ENCODE measurements at regions not wholly inside any gene's neighbourhood (a gene's known extent, or its start where the extent isn't known, plus 50 kb on each side); places are given as distances from the start of the nearest gene placed in this dataset.

DNA sequence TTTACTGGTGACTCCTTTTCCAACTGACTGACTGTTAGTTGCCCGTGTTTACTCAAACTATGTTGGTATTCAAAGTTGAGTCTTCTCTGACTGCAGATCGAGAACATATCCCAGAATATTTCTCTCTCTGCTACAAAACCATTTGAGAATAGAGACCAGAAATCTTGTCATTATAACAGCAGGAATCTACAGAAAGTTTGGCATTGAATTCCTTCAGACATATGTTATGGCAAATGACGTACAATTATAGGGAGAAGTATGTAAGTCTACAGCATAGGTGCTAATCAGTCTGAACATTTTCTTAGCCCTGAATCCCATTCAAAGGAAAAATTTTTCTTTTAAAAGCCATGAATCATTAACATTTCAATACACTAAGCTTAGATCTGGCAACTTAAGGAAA lies 239.8 kb upstream of the SOX9 start:
- WGBS, result 59% methylated on average over 3 of the region's 3 CpGs
- H3K9me3 ChIP-seq (ENCODE audit: control insufficient read depth in 2 of 2, insufficient read depth in 1 of 2, low read length in 1 of 2), result no peaks in the 10 kb centered on the region
- no peaks in the 10 kb centered on the region for H3K27me3 ChIP-seq (ENCODE audit: control insufficient read depth in 2 of 2, insufficient read depth in 1 of 2, low read length in 1 of 2)

DNA sequence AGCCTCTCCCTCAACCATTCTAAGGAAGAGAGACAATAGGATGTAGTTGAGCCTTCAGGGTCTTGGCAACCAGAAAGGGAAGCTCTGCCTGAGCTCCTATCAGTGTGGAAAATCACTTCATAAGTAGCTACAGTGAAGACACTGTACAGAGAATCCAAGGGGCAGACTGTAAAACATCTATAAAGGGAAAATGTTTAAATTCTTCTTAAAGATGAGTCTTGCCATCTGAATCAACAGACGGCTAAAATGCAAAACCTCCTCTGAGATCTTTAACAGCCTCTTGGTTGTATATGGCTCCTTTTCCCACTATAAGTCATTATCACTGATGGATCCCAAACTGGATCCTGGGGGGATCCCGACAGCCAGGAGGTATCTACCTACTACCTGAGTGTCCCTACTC lies 239.2 kb upstream of the SOX9 start:
- Histone ChIP-seq H3K27me3 (ENCODE audit: control insufficient read depth in 2 of 2, insufficient read depth in 1 of 2, low read length in 1 of 2) (no peaks in the 10 kb centered on the region), H3K36me3 (ENCODE audit: control insufficient read depth in 2 of 2, insufficient read depth in 2 of 2, low read length in 1 of 2) (no peaks in the 10 kb centered on the region), H3K4me3 (ENCODE audit: low read length in 2 of 2) (no peak overlapping the region), H3K27ac (ENCODE audit: low read depth in 1 of 2, low read length in 1 of 2) (no peak overlapping the region), H3K9me3 (ENCODE audit: control insufficient read depth in 2 of 2, insufficient read depth in 1 of 2, low read length in 1 of 2) (no peaks in the 10 kb centered on the region), H3K4me1 (ENCODE audit: control insufficient read depth in 2 of 2, insufficient read depth in 2 of 2, low read length in 2 of 2) (no peaks in the 10 kb centered on the region)
- no peak for DNase-seq (ENCODE audit: low read depth in 6 of 9, low spot score in 9 of 9)
- WGBS, result 93% methylated on average over 2 of the region's 2 CpGs

More for the DNA sequence above, 239.8 kb upstream of the SOX9 start:
- Histone ChIP-seq H3K36me3 (ENCODE audit: control insufficient read depth in 2 of 2, insufficient read depth in 2 of 2, low read length in 1 of 2) (no peaks in the 10 kb centered on the region), H3K4me3 (ENCODE audit: low read length in 2 of 2) (no peak overlapping the region), H3K4me1 (ENCODE audit: control insufficient read depth in 2 of 2, insufficient read depth in 2 of 2, low read length in 2 of 2) (no peaks in the 10 kb centered on the region), H3K27ac (ENCODE audit: low read depth in 1 of 2, low read length in 1 of 2) (no peak overlapping the region)
- no peak for DNase-seq (ENCODE audit: low read depth in 6 of 9, low spot score in 9 of 9)

DNA sequence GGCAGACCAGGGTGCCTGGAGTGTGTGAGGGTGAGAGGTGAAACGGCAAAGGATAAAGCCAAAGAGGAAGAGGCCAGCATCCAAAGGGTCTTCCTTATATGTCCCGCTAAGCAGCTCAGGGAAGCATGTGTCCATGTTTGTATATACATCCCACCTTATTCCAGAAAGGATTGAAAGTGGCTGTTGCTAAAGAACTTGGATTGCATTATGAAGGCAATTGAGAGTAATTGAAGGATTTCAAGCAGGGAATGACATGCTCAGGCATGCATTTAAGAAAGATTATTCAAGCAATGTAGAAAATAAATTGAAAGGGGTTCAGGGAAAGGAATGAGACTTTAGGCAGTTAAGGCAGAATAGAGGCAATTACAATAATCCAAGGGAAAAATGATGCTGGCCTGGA lies 237.6 kb upstream of the SOX9 start:
- Histone ChIP-seq H3K4me1 (ENCODE audit: control insufficient read depth in 2 of 2, insufficient read depth in 2 of 2, low read length in 2 of 2) (no peaks in the 10 kb centered on the region), H3K27ac (ENCODE audit: low read depth in 1 of 2, low read length in 1 of 2) (no peak overlapping the region), H3K4me3 (ENCODE audit: low read length in 2 of 2) (no peak overlapping the region), H3K36me3 (ENCODE audit: control insufficient read depth in 2 of 2, insufficient read depth in 2 of 2, low read length in 1 of 2) (no peaks in the 10 kb centered on the region), H3K9me3 (ENCODE audit: control insufficient read depth in 2 of 2, insufficient read depth in 1 of 2, low read length in 1 of 2) (no peaks in the 10 kb centered on the region), H3K27me3 (ENCODE audit: control insufficient read depth in 2 of 2, insufficient read depth in 1 of 2, low read length in 1 of 2) (no peaks in the 10 kb centered on the region)
- no peak for DNase-seq (ENCODE audit: low read depth in 6 of 9, low spot score in 9 of 9)
- WGBS, result 80% methylated on average over 2 of the region's 2 CpGs

- WGBS, result 89% methylated on average over 3 of the region's 3 CpGs
- H3K4me1 ChIP-seq (ENCODE audit: control insufficient read depth in 2 of 2, insufficient read depth in 2 of 2, low read length in 2 of 2), result no peaks in the 10 kb centered on the region
- DNase-seq (ENCODE audit: low read depth in 6 of 9, low spot score in 9 of 9), result no peak
Observed at GRCh38 chr17:71883845-71884244, 237.0 kb upstream of the SOX9 start.

DNA sequence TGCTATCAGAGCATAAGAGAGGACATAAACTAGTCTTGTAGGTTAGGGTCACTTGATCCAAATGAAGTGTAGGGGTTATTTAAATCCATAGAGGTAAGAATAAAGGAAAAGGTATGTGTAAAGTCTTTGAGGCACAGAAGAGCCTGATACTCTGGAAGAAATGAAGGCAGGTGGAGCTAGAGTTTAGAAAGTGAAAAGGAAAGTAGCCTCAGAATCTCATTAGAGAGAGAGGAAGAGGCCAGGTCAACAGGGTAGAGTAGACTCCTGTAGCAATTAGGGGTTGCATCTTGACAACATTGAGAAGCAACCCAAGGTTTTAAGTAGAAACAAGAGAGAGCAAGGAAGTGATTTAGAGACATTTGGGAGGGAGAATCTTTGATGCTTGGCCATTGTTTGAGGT lies 235.2 kb upstream of the SOX9 start:
- Histone ChIP-seq H3K4me3 (ENCODE audit: low read length in 2 of 2) (no peak overlapping the region), H3K27ac (ENCODE audit: low read depth in 1 of 2, low read length in 1 of 2) (no peak overlapping the region), H3K36me3 (ENCODE audit: control insufficient read depth in 2 of 2, insufficient read depth in 2 of 2, low read length in 1 of 2) (no peaks in the 10 kb centered on the region), H3K9me3 (ENCODE audit: control insufficient read depth in 2 of 2, insufficient read depth in 1 of 2, low read length in 1 of 2) (no peaks in the 10 kb centered on the region), H3K4me1 (ENCODE audit: control insufficient read depth in 2 of 2, insufficient read depth in 2 of 2, low read length in 2 of 2) (no peaks in the 10 kb centered on the region), H3K27me3 (ENCODE audit: control insufficient read depth in 2 of 2, insufficient read depth in 1 of 2, low read length in 1 of 2) (no peaks in the 10 kb centered on the region)
- DNase-seq (ENCODE audit: low read depth in 6 of 9, low spot score in 9 of 9), result no peak

More at GRCh38 chr17:71883845-71884244, 237.0 kb upstream of the SOX9 start:
- H3K27ac ChIP-seq (ENCODE audit: low read depth in 1 of 2, low read length in 1 of 2), result no peak overlapping the region
- H3K27me3 ChIP-seq (ENCODE audit: control insufficient read depth in 2 of 2, insufficient read depth in 1 of 2, low read length in 1 of 2), result no peaks in the 10 kb centered on the region
- no peaks in the 10 kb centered on the region for H3K36me3 ChIP-seq (ENCODE audit: control insufficient read depth in 2 of 2, insufficient read depth in 2 of 2, low read length in 1 of 2)
- no peak overlapping the region for H3K4me3 ChIP-seq (ENCODE audit: low read length in 2 of 2)
- no peaks in the 10 kb centered on the region for H3K9me3 ChIP-seq (ENCODE audit: control insufficient read depth in 2 of 2, insufficient read depth in 1 of 2, low read length in 1 of 2)

DNA sequence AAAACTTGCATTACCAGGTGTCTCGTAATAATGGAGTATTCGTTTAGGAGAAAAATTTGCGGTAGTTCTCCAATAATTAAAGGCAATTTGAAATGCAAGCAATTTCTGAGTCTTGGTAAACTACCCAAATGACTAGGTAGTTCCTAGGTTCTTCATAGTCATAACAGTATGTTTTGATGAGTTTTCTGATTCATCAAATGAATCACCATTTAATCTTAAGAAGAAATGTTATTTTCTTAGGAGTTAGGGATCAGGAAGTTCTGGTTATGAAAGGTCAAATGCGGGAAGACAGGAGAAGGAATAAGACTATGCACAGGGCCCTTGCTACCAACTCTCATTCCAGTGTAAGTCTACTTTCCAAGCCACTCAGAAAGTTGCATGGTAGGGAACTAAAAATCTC lies 221.5 kb upstream of the SOX9 start:
- H3K4me1 ChIP-seq (ENCODE audit: control insufficient read depth in 2 of 2, insufficient read depth in 2 of 2, low read length in 2 of 2), result no peaks in the 10 kb centered on the region
- DNase-seq (ENCODE audit: low read depth in 6 of 9, low spot score in 9 of 9), result no peak
- H3K27ac ChIP-seq (ENCODE audit: low read depth in 1 of 2, low read length in 1 of 2), result no peak overlapping the region
- no peaks in the 10 kb centered on the region for H3K9me3 ChIP-seq (ENCODE audit: control insufficient read depth in 2 of 2, insufficient read depth in 1 of 2, low read length in 1 of 2)
- H3K36me3 ChIP-seq (ENCODE audit: control insufficient read depth in 2 of 2, insufficient read depth in 2 of 2, low read length in 1 of 2), result no peaks in the 10 kb centered on the region
- no peak overlapping the region for H3K4me3 ChIP-seq (ENCODE audit: low read length in 2 of 2)
- no peaks in the 10 kb centered on the region for H3K27me3 ChIP-seq (ENCODE audit: control insufficient read depth in 2 of 2, insufficient read depth in 1 of 2, low read length in 1 of 2)
- WGBS, result 98% methylated on average over 4 of the region's 4 CpGs

DNA sequence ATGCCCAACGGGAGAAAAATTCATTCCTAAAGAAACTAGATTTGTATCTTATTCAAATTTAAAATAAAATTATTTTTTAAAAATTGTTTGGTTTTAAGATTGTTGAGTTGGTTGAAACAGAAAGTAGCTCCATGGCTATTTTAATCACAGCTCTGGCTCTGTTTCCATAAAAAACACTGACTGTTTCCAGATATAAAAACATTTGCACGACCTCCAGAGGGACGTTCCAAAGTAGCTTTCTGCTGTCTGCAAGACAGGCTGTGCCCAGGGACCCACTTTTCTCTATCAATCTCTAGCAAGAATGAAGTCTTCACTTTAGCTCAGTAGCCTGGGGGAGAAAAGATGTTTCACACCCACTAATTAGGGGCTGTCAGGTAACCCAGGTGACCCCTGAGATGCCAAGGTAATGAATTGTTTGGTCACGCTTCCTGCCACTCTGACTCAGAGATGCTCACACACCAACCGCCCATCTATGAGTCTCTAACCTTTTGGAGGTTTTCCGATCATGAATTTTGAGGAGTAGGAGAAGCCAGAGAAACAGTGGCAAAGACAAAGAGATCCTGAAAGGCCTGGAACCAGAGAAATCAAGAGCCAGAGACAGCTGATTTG lies 220.1 kb upstream of the SOX9 start:
- Histone ChIP-seq H3K4me1 (ENCODE audit: control insufficient read depth in 2 of 2, insufficient read depth in 2 of 2, low read length in 2 of 2) (no peaks in the 10 kb centered on the region), H3K27ac (ENCODE audit: low read depth in 1 of 2, low read length in 1 of 2) (no peak overlapping the region), H3K4me3 (ENCODE audit: low read length in 2 of 2) (no peak overlapping the region), H3K27me3 (ENCODE audit: control insufficient read depth in 2 of 2, insufficient read depth in 1 of 2, low read length in 1 of 2) (no peaks in the 10 kb centered on the region), H3K9me3 (ENCODE audit: control insufficient read depth in 2 of 2, insufficient read depth in 1 of 2, low read length in 1 of 2) (no peaks in the 10 kb centered on the region), H3K36me3 (ENCODE audit: control insufficient read depth in 2 of 2, insufficient read depth in 2 of 2, low read length in 1 of 2) (no peaks in the 10 kb centered on the region)
- DNase-seq (ENCODE audit: low read depth in 6 of 9, low spot score in 9 of 9), result no peak
- 94% methylated on average over 6 of the region's 6 CpGs for WGBS

DNA sequence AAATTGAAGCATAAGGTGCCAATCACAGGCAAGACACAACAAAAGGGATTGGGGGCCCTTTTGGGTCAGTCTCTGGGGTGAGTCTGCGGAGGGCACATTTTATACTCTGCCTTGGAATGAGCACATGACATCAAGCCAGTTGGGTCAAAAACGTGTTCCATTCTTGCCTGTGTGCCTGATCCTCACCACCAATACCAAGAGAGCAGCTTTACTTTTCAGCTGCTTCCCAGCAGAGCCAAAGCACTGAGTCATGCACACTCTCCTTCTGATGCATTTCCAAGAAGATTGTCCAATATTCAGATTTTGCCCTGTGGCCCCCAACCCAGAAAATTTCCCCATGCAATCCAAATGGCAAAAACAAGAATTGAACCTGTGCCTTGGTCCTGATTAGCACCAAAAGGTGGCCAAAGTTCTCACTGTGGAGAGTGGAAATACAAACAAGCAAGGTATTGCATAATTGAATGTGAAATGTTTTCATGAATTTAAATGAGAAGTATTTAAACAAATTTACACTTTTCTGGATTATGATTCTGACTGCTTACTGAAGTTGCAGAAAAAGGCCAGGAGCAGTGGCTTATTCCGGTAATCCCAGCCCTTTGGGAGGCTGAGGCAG lies 217.8 kb upstream of the SOX9 start:
- 84% methylated on average over 3 of the region's 3 CpGs for WGBS

GRCh38 chr17:71905376-71906031 lies 215.3 kb upstream of the SOX9 start:
- Histone ChIP-seq H3K4me1 (ENCODE audit: control insufficient read depth in 2 of 2, insufficient read depth in 2 of 2, low read length in 2 of 2) (no peaks in the 10 kb centered on the region), H3K9me3 (ENCODE audit: control insufficient read depth in 2 of 2, insufficient read depth in 1 of 2, low read length in 1 of 2) (no peaks in the 10 kb centered on the region), H3K27ac (ENCODE audit: low read depth in 1 of 2, low read length in 1 of 2) (no peak overlapping the region), H3K36me3 (ENCODE audit: control insufficient read depth in 2 of 2, insufficient read depth in 2 of 2, low read length in 1 of 2) (no peaks in the 10 kb centered on the region), H3K27me3 (ENCODE audit: control insufficient read depth in 2 of 2, insufficient read depth in 1 of 2, low read length in 1 of 2) (no peaks in the 10 kb centered on the region), H3K4me3 (ENCODE audit: low read length in 2 of 2) (no peak overlapping the region)
- whole genome bisulfite sequencing, result 95% methylated on average over 3 of the region's 3 CpGs
- peak in 1 of 9 donors; percentile 22 for DNase-seq (ENCODE audit: low read depth in 6 of 9, low spot score in 9 of 9)

More for the DNA sequence above, 217.8 kb upstream of the SOX9 start:
- H3K9me3 ChIP-seq (ENCODE audit: control insufficient read depth in 2 of 2, insufficient read depth in 1 of 2, low read length in 1 of 2), result no peaks in the 10 kb centered on the region
- no peaks in the 10 kb centered on the region for H3K4me1 ChIP-seq (ENCODE audit: control insufficient read depth in 2 of 2, insufficient read depth in 2 of 2, low read length in 2 of 2)
- H3K27me3 ChIP-seq (ENCODE audit: control insufficient read depth in 2 of 2, insufficient read depth in 1 of 2, low read length in 1 of 2), result no peaks in the 10 kb centered on the region
- no peak overlapping the region for H3K27ac ChIP-seq (ENCODE audit: low read depth in 1 of 2, low read length in 1 of 2)
- DNase-seq (ENCODE audit: low read depth in 6 of 9, low spot score in 9 of 9), result no peak
- no peak overlapping the region for H3K4me3 ChIP-seq (ENCODE audit: low read length in 2 of 2)
- H3K36me3 ChIP-seq (ENCODE audit: control insufficient read depth in 2 of 2, insufficient read depth in 2 of 2, low read length in 1 of 2), result no peaks in the 10 kb centered on the region
